Fibroblast of skin of right quadriceps (primary cell): ENCODE measurements at regions not wholly inside any gene's neighbourhood (a gene's known extent, or its start where the extent isn't known, plus 50 kb on each side); places are given as distances from the start of the nearest gene placed in this dataset.

ENCODE experiments used
- DNase-seq: peaks from one replicate; pipeline ENCODE4 v3.0.0-alpha.2; 2013

GRCh38 chr14:65937079-65937959 lies 524.8 kb downstream of the FUT8 start:
- DNase-seq, result no peak

DNA sequence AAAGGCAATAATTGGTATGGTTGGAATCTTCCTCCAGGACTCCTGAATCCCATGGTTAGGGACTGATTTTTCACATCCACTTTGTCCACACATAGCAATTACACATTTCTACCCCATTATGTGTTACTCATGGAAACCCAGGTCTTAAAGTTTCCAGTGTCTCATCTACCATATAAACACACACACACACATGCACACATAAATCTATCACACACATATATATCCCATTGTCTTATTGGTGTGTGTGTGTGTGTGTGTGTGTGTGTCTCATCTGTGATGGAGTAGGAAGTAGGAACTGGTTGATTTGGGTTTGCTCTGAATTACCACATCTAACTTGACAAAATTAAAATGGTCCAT lies 525.4 kb downstream of the FUT8 start:
- DNase-seq, result no peak

DNA sequence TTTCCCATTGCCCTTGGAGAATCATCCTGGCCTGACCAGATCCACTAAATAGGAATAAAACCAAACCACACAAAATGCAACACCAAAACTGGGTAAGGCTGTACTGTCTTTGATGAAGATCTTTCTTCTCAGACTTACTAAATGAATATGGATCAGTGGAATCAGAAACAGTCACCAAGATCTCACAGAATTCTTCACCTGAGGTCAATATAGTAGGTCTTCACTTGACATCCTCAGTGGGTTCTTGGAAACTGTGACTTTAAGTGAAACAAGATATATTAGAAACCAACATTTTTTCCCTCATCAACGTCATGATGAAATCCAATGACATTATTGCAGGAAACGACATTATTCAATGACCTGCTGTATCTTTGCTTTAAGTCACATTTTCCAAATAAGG lies 526.2 kb downstream of the FUT8 start:
- DNase-seq, result no peak

DNA sequence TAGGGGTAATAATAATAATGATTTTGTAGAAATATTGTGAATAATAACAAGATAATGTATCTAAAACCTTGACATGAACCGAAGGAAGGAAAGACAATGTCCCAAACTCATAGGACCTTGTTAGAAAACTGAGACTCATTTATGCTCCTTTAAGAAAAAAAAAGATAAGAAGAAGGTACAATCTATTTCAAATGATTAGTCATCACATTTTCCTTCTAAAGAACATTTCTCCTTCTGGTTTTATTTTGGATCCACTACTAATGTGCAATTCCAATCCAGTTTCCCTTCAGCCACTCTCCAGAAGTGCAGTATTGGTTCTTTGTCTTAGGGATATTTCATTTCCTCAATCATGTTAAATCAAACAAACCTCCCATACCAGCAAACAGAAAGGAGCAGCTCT lies 526.7 kb downstream of the FUT8 start:
- DNase-seq, result no peak

DNA sequence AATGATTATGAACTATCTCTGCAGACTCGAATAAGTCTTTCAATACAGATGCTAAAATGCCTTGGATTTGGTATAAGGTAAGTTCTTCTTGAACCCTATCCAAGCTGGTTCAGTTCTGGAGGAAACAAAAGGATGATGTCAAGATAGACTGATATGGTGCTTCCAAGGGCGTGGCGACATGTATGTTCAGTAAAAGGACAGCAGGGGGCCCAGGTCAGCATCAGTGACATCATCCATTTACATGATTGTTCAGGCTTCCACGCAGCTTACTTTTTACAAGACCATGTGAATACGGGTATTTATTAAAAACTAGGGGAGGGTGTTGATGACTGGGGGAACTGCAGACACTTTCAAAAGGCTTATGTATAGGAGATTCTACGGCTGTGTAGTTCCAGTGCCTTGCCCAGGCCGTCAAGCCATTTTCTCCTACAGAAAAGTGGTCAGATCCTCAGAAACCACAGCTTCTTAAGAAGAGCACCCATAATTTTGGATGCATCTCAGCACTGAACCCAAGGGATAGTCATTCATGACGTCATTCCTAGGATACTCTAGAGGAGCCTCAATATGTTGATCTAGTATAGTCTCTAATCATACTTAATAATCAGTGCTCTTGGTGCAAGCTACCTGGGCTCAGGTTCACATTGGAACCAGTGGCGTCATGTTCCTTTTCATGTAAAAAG lies 527.7 kb downstream of the FUT8 start:
- no peak for DNase-seq

DNA sequence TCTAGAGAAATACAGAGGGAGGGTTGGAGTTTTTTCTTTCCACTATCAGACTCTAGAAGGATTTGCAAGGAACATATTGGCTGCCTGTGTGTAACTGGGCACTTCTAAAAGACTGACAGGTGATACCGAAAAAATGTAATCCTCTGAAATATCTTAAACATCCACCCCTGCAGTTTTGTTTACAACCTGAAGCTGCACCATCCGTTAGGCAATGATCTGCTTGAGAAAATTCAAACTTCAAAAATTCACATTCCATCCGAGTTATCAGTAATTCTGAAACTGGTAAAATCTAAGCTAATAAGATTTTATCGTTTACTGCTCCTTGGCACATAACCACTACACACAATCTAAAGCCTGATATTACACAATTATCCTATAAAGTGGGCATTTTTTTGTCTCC lies 528.6 kb downstream of the FUT8 start:
- DNase-seq, result no peak

DNA sequence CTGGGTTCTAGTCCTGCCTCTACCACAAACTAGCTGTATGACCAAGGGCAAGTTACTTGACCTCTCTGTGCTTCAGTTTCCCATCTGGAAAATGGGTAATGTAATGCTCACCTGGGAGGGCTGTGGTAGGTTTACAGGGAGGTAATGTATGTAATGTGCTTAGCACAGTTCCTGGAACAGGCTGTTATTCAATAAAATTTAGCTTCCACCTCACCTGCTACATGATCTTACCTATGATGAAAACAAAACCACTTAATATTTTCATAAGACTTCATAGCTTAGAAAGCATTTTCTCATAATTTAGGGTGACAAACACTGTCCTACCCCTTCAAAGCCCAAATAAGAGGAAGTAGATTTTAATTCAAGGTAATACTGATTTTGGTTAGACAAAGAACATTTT lies 530.6 kb downstream of the FUT8 start:
- DNase-seq, result no peak

GRCh38 chr14:65943916-65944410 lies 531.4 kb downstream of the FUT8 start:
- DNase-seq, result no peak

GRCh38 chr14:65945327-65945726 lies 532.8 kb downstream of the FUT8 start:
- no peak for DNase-seq

GRCh38 chr14:65946494-65946893 lies 534.0 kb downstream of the FUT8 start:
- no peak for DNase-seq

DNA sequence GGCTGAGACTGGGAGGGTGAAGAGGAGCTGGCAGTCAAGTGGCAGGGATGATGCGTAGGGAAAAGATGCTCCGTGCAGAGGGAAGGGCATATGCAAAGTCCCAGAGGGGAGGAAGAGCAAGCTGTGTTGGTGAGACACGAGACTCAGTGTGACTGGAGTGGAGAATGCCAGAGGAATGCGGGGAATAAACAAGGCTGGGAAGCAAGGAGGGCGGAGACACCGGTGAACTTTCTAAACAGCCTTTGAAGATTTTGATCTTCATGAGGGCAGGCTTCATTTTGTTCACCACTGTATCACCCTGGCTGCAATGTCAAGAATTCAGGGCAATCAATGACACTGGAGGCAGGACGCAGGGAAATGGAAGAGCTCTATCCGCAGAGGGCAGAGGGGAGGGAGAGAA lies 535.8 kb downstream of the FUT8 start:
- no peak for DNase-seq

DNA sequence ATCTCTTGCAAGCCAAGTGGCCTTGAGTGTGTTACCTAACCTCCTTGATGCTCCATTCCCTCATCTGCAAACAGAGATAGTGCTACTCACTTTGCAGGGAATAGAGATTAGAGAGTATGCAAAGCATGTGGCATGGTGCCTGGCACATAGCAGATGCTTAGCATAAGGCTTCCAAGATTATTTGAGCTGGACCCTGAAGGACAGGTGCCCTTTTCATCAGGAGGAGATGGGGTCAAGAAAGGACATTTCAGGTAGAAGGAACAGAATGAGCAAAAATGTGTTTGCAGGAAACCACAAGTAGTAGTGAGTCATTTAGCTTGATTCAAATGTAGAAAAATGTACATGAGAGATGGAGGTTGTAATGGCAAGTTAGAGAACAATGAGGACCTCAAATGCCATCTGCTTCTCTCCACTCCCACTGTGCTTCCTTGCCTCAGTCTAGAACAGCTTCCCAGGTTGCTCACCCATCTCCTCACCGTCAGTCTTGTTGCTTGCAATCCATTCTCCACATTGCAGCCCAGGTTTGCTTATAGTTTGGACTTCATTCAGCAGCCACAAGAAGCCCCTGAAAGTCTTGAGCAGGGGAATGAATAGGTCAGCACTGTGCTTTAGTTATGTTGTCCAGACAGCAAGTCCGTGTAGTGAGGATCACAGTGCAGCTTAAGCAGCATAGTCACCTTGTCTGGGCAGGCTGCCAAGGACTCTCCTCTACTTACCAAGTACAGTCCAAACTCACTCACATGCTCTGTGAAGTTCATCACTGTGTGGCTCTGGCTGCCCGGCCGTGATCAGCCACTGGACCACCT lies 536.3 kb upstream of the CCDC196 start:
- peak; percentile 28 for DNase-seq

- no peak for DNase-seq
Observed at GRCh38 chr14:65954942-65955341, 531.2 kb upstream of the CCDC196 start.

DNA sequence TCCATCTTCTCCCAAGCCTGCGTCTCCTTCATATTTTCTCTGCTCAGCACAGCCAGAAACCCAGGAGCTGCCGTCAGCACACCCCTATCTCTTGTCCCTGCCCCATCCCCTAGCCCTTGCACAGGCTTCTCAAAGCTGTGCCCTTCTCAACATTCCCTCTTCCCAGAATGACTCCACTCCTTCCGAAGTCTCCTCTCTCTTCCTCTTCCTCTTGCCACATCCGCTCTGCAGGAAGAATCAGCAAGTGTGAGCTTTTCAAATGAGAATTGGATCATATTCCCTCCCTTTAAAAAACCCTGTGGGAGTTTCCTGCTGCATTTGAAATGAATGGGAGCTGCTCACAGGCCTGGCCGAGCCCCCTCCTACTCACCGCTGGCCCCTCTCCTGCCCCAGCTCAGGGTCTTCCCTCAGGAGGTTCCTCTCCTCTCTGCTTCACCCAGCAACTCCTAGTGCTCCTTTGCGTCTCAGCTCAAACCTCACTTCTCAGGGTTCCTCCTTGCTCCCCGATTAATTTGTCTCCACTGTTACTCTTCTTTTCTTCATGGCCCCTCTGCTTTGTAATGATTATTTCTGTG lies 528.5 kb upstream of the CCDC196 start:
- no peak for DNase-seq

GRCh38 chr14:65958664-65959562 lies 527.3 kb upstream of the CCDC196 start:
- peak; percentile 26 for DNase-seq

DNA sequence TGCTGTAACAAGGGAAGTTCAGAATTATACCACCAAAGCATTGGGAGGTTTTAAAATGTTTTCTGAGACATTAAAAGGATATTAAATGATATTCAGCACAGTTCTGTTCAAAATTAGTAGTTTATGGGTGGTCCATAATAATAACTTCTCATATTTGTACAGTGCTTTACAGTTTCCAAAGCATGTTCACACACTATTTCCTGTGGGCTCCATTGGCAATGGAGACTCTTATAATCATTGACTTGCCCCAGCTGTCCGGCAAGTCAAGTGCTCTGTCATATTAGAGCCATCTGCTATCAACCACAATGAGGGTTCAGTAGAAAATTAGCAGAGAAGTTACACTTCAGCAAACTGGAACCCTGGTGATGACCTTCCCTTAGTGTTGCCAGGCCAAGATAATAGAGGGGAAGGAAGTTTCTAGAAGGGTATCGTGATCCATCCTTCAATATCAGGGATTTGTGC lies 526.6 kb upstream of the CCDC196 start:
- DNase-seq, result no peak

DNA sequence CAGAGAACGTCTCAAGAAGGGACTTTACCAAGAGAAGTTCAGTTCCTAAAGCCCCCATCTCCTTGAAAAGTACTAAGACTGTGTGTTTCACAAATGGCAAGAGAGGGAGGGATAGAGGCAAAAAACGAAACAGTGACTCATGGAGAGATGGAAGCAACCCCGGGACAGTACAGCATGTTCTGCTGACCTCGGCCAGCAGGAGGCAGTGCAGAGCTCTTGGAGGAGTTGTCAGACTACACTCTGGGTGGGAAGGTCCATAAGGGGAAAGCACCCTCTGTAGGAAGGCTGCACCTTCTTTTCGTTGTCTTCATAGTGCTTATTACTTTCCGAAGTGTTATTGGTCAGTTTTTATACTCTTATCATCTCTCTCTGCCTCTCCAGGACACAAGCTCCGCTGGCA lies 525.2 kb upstream of the CCDC196 start:
- DNase-seq, result peak; percentile 31

GRCh38 chr14:65962952-65963351 lies 523.2 kb upstream of the CCDC196 start:
- no peak for DNase-seq

GRCh38 chr14:65964366-65964765 lies 521.8 kb upstream of the CCDC196 start:
- no peak for DNase-seq

GRCh38 chr14:65966188-65966587 lies 520.0 kb upstream of the CCDC196 start:
- DNase-seq, result no peak

DNA sequence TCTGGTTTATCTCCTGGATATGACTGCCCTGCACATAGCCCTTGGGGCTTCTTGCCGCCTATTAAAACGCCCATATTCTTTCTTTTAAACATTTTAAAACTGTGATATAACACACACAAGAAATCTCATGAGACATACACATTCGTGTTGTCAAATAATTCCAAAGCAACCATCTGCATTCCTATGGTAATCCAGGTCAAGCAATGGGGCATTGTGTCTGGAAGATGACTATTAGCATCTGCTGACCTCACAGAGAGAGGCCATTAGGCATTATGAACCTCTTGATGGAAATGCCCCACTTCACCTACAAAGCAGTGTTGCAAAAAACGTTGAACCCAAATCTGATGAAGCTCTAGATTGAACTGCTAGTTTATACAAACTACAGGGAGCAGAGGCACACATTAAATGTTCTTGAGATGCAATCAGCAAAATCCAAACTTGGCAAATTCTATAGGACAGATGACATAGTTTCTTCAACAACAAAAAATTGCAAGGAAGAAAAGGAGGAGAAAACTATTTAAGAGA lies 513.8 kb upstream of the CCDC196 start:
- DNase-seq, result peak; percentile 53

DNA sequence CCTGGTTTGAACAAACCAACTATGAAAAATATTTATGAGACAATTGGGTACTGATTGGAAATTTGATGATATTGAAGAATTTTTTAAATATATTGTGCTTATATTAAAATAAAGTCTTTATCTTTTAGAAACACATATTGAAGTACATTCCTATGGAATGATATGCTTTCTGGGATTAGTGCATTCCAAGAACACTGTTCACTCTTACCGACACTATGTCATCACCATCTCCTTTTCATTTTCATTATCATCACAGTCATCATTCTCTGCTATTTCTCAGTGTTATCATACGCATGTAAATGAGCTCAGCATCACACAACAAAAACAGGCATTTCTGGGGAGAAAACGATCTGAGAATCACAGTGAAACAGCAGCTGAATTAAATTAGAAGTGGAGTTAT lies 513.3 kb upstream of the CCDC196 start:
- peak; percentile 84 for DNase-seq
